Kidney (tissue), 13 donors: ENCODE measurements at regions not wholly inside any gene's neighbourhood (a gene's known extent, or its start where the extent isn't known, plus 50 kb on each side); places are given as distances from the start of the nearest gene placed in this dataset.

Experiments used
- DNase-seq, 5 donors: peaks; one replicate each; pipeline ENCODE4 v3.0.0-alpha.2; 2013 to 2020
- FAIRE-seq: peaks from 2 replicates; lab custom pipeline; 2012; peaks lifted over from hg19 to GRCh38; lab: Jason Lieb, UNC
- H3K27ac ChIP-seq, 2 donors: one replicate each; pipeline ENCODE4 v1.7.0; 2013; ENCODE audit warnings: low read depth in 2 of 2, low read length in 2 of 2, inconsistent platforms in 1 of 2
- H3K27me3 ChIP-seq: one replicate; pipeline ENCODE4 v1.7.1; 2013; ENCODE audit warnings: low read length, inconsistent platforms; ENCODE audit not compliant: control insufficient read depth, insufficient read depth
- H3K36me3 ChIP-seq, 3 donors: one replicate each; pipeline versions ENCODE4 v1.7.0 to v1.7.1; 2013; ENCODE audit warnings: low read length in 3 of 3, control low read depth in 1 of 3, inconsistent platforms in 1 of 3; ENCODE audit not compliant: insufficient read depth in 3 of 3, control insufficient read depth in 2 of 3
- H3K4me1 ChIP-seq, 3 donors: one replicate each; pipeline versions ENCODE4 v1.7.0 to v1.7.1; 2013; ENCODE audit warnings: low read length in 3 of 3, inconsistent platforms in 1 of 3, low read depth in 1 of 3; ENCODE audit not compliant: control insufficient read depth in 2 of 3, insufficient read depth in 2 of 3
- H3K4me3 ChIP-seq, 3 donors: one replicate each; pipeline versions ENCODE4 v1.7.0 to v1.8.1; 2013; ENCODE audit warnings: low read length in 3 of 3, control low read depth in 1 of 3, inconsistent platforms in 1 of 3
- H3K9ac ChIP-seq, 3 donors: one replicate each; pipeline versions ENCODE4 v1.7.0 to v1.7.1; 2013; ENCODE audit warnings: low read length in 3 of 3, control low read depth in 1 of 3, inconsistent platforms in 1 of 3
- H3K9me3 ChIP-seq, 3 donors: one replicate each; pipeline versions ENCODE4 v1.7.0 to v1.7.1; 2013; ENCODE audit warnings: low read length in 3 of 3, control low read depth in 1 of 3, inconsistent platforms in 1 of 3; ENCODE audit not compliant: control insufficient read depth in 2 of 3, insufficient read depth in 1 of 3
- intact Hi-C: fragments of 100-400 bp; cut with DNase I; formaldehyde crosslinking; loops from one replicate; pipeline ENCODE4 v1.11.1; 2022
- TF ChIP-seq, protein P1 (sequence below): IDR thresholded peaks from 3 replicates; pipeline ENCODE4 v1.5.1; 2012; ENCODE audit warnings: mild to moderate bottlenecking, moderate library complexity, borderline replicate concordance; ENCODE audit not compliant: insufficient read depth; ENCODE audit errors: extremely low read depth
- donor health status: control.
- donor health status: control.
- donor health status: control.
- donor health status: control.
- donor health status: control.
- donor health status: DM: yes; HTN: yes; CAD: no.
- donor health status: Normal renal cell carcinoma (clear cell type).

DNA sequence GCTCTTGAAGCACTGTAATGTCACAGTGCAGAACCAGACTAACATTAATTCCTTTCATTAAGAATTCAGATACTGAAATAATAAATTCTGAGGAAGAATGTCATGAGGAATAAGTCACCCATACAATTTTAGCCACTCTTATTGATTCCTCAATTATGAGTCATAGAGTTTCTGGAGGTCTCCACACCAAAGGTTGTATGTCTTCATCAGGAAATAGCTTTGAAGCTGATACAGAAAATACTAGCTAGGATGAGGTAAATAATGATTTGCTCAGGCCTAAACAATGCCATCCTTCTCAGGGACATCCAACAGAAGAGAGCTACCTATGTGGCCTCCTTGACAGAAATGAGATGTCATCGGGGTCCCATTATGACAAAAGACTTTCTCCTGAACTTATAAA lies 238.8 kb downstream of the OR13H1 start:
- TF ChIP-seq, protein P1, sequence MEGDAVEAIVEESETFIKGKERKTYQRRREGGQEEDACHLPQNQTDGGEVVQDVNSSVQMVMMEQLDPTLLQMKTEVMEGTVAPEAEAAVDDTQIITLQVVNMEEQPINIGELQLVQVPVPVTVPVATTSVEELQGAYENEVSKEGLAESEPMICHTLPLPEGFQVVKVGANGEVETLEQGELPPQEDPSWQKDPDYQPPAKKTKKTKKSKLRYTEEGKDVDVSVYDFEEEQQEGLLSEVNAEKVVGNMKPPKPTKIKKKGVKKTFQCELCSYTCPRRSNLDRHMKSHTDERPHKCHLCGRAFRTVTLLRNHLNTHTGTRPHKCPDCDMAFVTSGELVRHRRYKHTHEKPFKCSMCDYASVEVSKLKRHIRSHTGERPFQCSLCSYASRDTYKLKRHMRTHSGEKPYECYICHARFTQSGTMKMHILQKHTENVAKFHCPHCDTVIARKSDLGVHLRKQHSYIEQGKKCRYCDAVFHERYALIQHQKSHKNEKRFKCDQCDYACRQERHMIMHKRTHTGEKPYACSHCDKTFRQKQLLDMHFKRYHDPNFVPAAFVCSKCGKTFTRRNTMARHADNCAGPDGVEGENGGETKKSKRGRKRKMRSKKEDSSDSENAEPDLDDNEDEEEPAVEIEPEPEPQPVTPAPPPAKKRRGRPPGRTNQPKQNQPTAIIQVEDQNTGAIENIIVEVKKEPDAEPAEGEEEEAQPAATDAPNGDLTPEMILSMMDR = no peak
- no peak for FAIRE-seq

DNA sequence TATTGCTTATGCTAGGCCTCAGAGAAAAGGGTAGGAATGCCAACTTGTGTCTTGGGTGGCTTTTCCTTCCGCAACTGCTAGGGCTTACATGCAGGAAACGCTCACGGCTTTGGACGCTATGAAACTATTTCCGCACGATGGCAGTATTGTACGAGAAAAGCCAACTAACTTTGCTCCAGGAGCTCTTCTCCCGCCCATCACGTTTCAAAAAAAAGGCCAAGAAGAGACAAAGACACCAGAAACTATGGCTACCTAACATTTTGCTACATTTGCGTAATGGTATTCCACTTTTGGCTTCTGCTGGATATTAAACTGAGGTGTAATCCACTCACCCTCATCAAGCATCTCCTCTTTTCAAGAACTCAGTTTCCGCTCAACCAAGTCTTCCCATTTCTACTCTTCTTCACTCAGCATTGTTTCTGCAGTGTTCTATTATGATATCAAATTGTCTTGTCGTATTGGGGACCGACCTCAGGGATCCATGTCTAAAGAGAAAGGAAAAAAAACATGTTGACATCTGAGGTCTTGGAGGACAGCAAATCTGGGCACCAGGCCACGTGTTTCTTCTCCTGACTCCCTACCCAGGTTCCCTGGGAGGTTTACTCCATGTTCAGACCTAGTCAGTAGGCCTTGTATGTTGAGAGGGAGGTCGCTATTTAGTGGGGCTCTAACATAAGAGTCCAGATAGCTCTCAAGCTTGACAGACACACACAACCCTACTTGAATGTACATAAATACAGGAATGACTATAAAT lies 239.4 kb upstream of the STK26 start:
- H3K4me3 ChIP-seq = peak overlapping the region in 1 of 3 donors; percentile 70
- peaks cover 7% of the 10 kb centered on the region for H3K27me3 ChIP-seq
- H3K9ac ChIP-seq = peak overlapping the region in 1 of 3 donors; percentile 43
- FAIRE-seq (peak; percentile 87), DNase-seq (peak in 2 of 5 donors; percentile 87 to 96)
- H3K4me1 ChIP-seq = no peaks in the 10 kb centered on the region
- intact Hi-C loops = no loop called here
- no peak overlapping the region for H3K27ac ChIP-seq
- H3K36me3 ChIP-seq = no peaks in the 10 kb centered on the region
- no peaks in the 10 kb centered on the region for H3K9me3 ChIP-seq
- TF ChIP-seq, protein P1 = peak; percentile 23

More for the DNA sequence above, 238.8 kb downstream of the OR13H1 start:
- no peak overlapping the region for H3K27ac ChIP-seq
- H3K36me3 ChIP-seq = no peaks in the 10 kb centered on the region
- no peak overlapping the region for H3K4me3 ChIP-seq
- intact Hi-C loops = no loop called here
- no peak overlapping the region for H3K9ac ChIP-seq
- H3K4me1 ChIP-seq = no peaks in the 10 kb centered on the region
- peaks cover 3% of the 10 kb centered on the region for H3K27me3 ChIP-seq
- no peak for DNase-seq
- no peaks in the 10 kb centered on the region for H3K9me3 ChIP-seq

DNA sequence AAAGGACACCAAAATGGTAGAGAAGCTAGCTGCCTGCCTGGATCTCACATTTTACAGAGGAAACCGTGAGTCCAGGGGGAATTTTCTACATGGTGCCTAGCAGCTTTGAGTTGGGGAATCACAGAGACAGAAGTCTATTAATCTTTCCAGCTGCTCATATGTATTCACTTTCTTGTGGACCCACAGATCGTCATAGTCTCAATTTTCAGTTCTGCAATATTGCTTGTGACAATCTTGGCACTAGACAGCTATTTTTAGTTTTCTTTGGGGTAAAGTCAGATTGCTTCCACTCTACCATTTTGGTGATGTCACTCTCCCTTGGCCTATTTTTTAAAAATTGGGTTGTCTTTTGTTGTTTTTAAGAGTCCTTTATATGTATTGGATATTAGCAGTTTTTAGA lies 233.4 kb upstream of the STK26 start:
- H3K27ac ChIP-seq = no peak overlapping the region
- no peaks in the 10 kb centered on the region for H3K9me3 ChIP-seq
- FAIRE-seq (no peak), DNase-seq (no peak)
- H3K36me3 ChIP-seq = no peaks in the 10 kb centered on the region
- TF ChIP-seq, protein P1 = no peak
- peaks cover 7% of the 10 kb centered on the region for H3K27me3 ChIP-seq
- H3K4me3 ChIP-seq = no peak overlapping the region
- intact Hi-C loops = no loop called here
- no peak overlapping the region for H3K9ac ChIP-seq
- H3K4me1 ChIP-seq = no peaks in the 10 kb centered on the region
